ENCODE measurements at regions not wholly inside any gene's neighbourhood (a gene's known extent, or its start where the extent isn't known, plus 50 kb on each side); places are given as distances from the start of the nearest gene placed in this dataset.

GRCh38 chr10:117457932-117458331, 82.7 kb upstream of the PDZD8 start:
- TF ChIP-seq CHD2 (IDR thresholded peaks at IDR 0.05; ENCODE audit: low read length, partially characterized antibody) = no peak
- TF ChIP-seq, protein P1, sequence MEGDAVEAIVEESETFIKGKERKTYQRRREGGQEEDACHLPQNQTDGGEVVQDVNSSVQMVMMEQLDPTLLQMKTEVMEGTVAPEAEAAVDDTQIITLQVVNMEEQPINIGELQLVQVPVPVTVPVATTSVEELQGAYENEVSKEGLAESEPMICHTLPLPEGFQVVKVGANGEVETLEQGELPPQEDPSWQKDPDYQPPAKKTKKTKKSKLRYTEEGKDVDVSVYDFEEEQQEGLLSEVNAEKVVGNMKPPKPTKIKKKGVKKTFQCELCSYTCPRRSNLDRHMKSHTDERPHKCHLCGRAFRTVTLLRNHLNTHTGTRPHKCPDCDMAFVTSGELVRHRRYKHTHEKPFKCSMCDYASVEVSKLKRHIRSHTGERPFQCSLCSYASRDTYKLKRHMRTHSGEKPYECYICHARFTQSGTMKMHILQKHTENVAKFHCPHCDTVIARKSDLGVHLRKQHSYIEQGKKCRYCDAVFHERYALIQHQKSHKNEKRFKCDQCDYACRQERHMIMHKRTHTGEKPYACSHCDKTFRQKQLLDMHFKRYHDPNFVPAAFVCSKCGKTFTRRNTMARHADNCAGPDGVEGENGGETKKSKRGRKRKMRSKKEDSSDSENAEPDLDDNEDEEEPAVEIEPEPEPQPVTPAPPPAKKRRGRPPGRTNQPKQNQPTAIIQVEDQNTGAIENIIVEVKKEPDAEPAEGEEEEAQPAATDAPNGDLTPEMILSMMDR (IDR thresholded peaks at IDR 0.05) = no peak

All from A549 (cell line).